GM23338 (cell line): ENCODE measurements at regions not wholly inside any gene's neighbourhood (a gene's known extent, or its start where the extent isn't known, plus 50 kb on each side); places are given as distances from the start of the nearest gene placed in this dataset.

Source experiments
- ATAC-seq: fragments of 200-7000 bp; cut with Tn5 transposase; 3 replicates; pipeline ENCODE4 v1.9.1; 2020
- DNase-seq: peaks from one replicate; pipeline ENCODE4 v3.0.0-alpha.2; 2015; ENCODE audit warnings: low spot score
- H2AFZ ChIP-seq: fragments of 200-600 bp; sonication (generic); 2 replicates; pipeline ENCODE4 v1.8.0; 2016; ENCODE audit warnings: antibody characterized with exemption, mild to moderate bottlenecking, moderate library complexity
- H3F3A ChIP-seq: fragments of 200-600 bp; sonication (generic); replicated peaks from 2 replicates; pipeline ENCODE4 v1.8.0; 2017; ENCODE audit warnings: antibody characterized with exemption, mixed run types, low read depth
- H3K27ac ChIP-seq: fragments of 200-600 bp; sonication (generic); 2 replicates; pipeline ENCODE4 v1.6.1; 2016; ENCODE audit warnings: low read depth
- H3K27me3 ChIP-seq: fragments of 200-600 bp; sonication (generic); 2 replicates; pipeline ENCODE4 v1.8.0; 2016; ENCODE audit warnings: mild to moderate bottlenecking, mixed run types, moderate library complexity; ENCODE audit not compliant: insufficient read depth
- H3K36me3 ChIP-seq: fragments of 200-600 bp; sonication (generic); 2 replicates; pipeline ENCODE4 v1.8.0; 2016; ENCODE audit warnings: mild to moderate bottlenecking; ENCODE audit not compliant: insufficient read depth
- H3K4me1 ChIP-seq: fragments of 200-600 bp; sonication (generic); 2 replicates; pipeline ENCODE4 v1.8.0; 2016; ENCODE audit warnings: mild to moderate bottlenecking, moderate library complexity; ENCODE audit not compliant: insufficient read depth
- H3K4me2 ChIP-seq: fragments of 200-600 bp; sonication (generic); 2 replicates; pipeline ENCODE4 v1.7.1; 2017; ENCODE audit warnings: mixed run types
- H3K4me3 ChIP-seq: fragments of 200-600 bp; sonication (generic); 2 replicates; pipeline ENCODE4 v1.6.1; 2016; ENCODE audit warnings: mixed run types
- H3K79me2 ChIP-seq: fragments of 200-600 bp; sonication (generic); replicated peaks from 2 replicates; pipeline ENCODE4 v1.8.0; 2017; ENCODE audit warnings: mild to moderate bottlenecking; ENCODE audit not compliant: insufficient read depth
- H3K9me2 ChIP-seq: fragments of 200-600 bp; sonication (generic); 2 replicates; pipeline ENCODE4 v1.8.0; 2017; ENCODE audit not compliant: insufficient read depth
- H4K20me1 ChIP-seq: fragments of 200-600 bp; sonication (generic); replicated peaks from 2 replicates; pipeline ENCODE4 v1.8.0; 2017; ENCODE audit warnings: mild to moderate bottlenecking; ENCODE audit not compliant: insufficient read depth
- H3K27ac Mint-ChIP-seq: 2 replicates; pipeline ENCODE4 v1.8.0; 2020; ENCODE audit warnings: inconsistent platforms, mild to moderate bottlenecking, moderate library complexity, mixed read lengths
- H3K27me3 Mint-ChIP-seq: 3 replicates; pipeline ENCODE4 v1.8.0; 2022; ENCODE audit warnings: low read depth, mild to moderate bottlenecking, moderate library complexity, mixed read lengths, inconsistent platforms; ENCODE audit not compliant: insufficient read depth, poor library complexity
- H3K36me3 Mint-ChIP-seq: 3 replicates; pipeline ENCODE4 v1.8.0; 2021; ENCODE audit warnings: low read depth, mild to moderate bottlenecking, inconsistent platforms, moderate library complexity, mixed read lengths
- H3K4me1 Mint-ChIP-seq: 3 replicates; pipeline ENCODE4 v1.8.0; 2020; ENCODE audit warnings: mild to moderate bottlenecking, inconsistent platforms, mixed read lengths
- H3K4me3 Mint-ChIP-seq: 3 replicates; pipeline ENCODE4 v1.8.0; 2021; ENCODE audit warnings: moderate library complexity, mild to moderate bottlenecking, inconsistent platforms, mixed read lengths
- H3K9me3 Mint-ChIP-seq: 3 replicates; pipeline ENCODE4 v1.8.0; 2020; ENCODE audit warnings: moderate library complexity, mild to moderate bottlenecking, inconsistent platforms, mixed read lengths
- CREB1 ChIP-seq: fragments of 250-450 bp; sonication (Bioruptor Pico); IDR thresholded peaks from 2 replicates; pipeline ENCODE4 v1.5.0; 2020; ENCODE audit warnings: low read depth, mild to moderate bottlenecking, moderate library complexity
- CTCF ChIP-seq, 2 experiments: fragments of 200-600 bp in 1 of 2; sonication (generic) in 1 of 2; conservative IDR thresholded peaks; 2 replicates each; pipeline versions ENCODE4 v1.5.1 to v1.6.1; 2016 to 2017; ENCODE audit warnings: antibody characterized with exemption in 2 of 2, low read depth in 2 of 2, mild to moderate bottlenecking in 2 of 2, moderate library complexity in 1 of 2
- EZH2 ChIP-seq: fragments of 200-600 bp; sonication (generic); IDR thresholded peaks from one replicate; pipeline ENCODE4 v1.8.0; 2017; ENCODE audit warnings: antibody characterized with exemption, mild to moderate bottlenecking, low read depth; ENCODE audit not compliant: unreplicated experiment
- EZH2phosphoT487 ChIP-seq: fragments of 200-600 bp; sonication (generic); IDR thresholded peaks from one replicate; pipeline ENCODE4 v1.8.1; 2018; ENCODE audit warnings: antibody characterized with exemption; ENCODE audit not compliant: unreplicated experiment
- JUNB ChIP-seq: IDR thresholded peaks from one replicate; pipeline ENCODE4 v1.6.1; 2016; ENCODE audit warnings: antibody characterized with exemption; ENCODE audit not compliant: unreplicated experiment
- NANOG ChIP-seq: IDR thresholded peaks from 2 replicates; pipeline ENCODE4 v1.6.1; 2016; ENCODE audit warnings: antibody characterized with exemption, borderline replicate concordance
- POLR2AphosphoS5 ChIP-seq: IDR thresholded peaks from 2 replicates; pipeline ENCODE4 v1.6.1; 2016; ENCODE audit warnings: antibody characterized with exemption, low read depth
- REST ChIP-seq: IDR thresholded peaks from one replicate; pipeline ENCODE4 v1.6.1; 2018; ENCODE audit warnings: antibody characterized with exemption; ENCODE audit not compliant: unreplicated experiment
- STAT1 ChIP-seq: IDR thresholded peaks from one replicate; pipeline ENCODE4 v1.6.1; 2016; ENCODE audit warnings: antibody characterized with exemption; ENCODE audit not compliant: unreplicated experiment
- ZNF114 ChIP-seq: fragments of 250-450 bp; sonication (Bioruptor Pico); IDR thresholded peaks from 2 replicates; pipeline ENCODE4 v1.5.0; 2020; ENCODE audit warnings: mild to moderate bottlenecking, moderate library complexity
- ZNF331 ChIP-seq: fragments of 250-450 bp; sonication (Bioruptor Pico); IDR thresholded peaks from 2 replicates; pipeline ENCODE4 v1.5.0; 2020; ENCODE audit warnings: low read depth, mild to moderate bottlenecking, moderate library complexity
- ZNF462 ChIP-seq: fragments of 250-450 bp; sonication (Bioruptor Pico); IDR thresholded peaks from 2 replicates; pipeline ENCODE4 v1.5.0; 2020; ENCODE audit warnings: mild to moderate bottlenecking, moderate library complexity
- TF ChIP-seq, protein P1 (sequence below): IDR thresholded peaks from 2 replicates; pipeline ENCODE4 v1.6.1; 2016; ENCODE audit warnings: antibody characterized with exemption

GRCh38 chr14:27484633-27485032 is 886.8 kb upstream of the NOVA1 start:
- TF ChIP-seq STAT1, result no peak
- no peak for TF ChIP-seq NANOG
- no peak for TF ChIP-seq POLR2AphosphoS5
- no peak for TF ChIP-seq CTCF (conservative IDR thresholded peaks at IDR 0.05; ENCODE audit: low read depth in 2 of 2)
- TF ChIP-seq EZH2, result no peak
- TF ChIP-seq, protein P1, sequence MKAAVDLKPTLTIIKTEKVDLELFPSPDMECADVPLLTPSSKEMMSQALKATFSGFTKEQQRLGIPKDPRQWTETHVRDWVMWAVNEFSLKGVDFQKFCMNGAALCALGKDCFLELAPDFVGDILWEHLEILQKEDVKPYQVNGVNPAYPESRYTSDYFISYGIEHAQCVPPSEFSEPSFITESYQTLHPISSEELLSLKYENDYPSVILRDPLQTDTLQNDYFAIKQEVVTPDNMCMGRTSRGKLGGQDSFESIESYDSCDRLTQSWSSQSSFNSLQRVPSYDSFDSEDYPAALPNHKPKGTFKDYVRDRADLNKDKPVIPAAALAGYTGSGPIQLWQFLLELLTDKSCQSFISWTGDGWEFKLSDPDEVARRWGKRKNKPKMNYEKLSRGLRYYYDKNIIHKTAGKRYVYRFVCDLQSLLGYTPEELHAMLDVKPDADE, result no peak
- TF ChIP-seq JUNB, result no peak
- TF ChIP-seq ZNF331 (CRISPR knock-in tag), result no peak
- no peak for TF ChIP-seq EZH2phosphoT487
- no peak for TF ChIP-seq REST
- TF ChIP-seq CREB1, result no peak
- no peak for TF ChIP-seq ZNF114 (CRISPR knock-in tag)
- TF ChIP-seq ZNF462, result no peak
- H3F3A ChIP-seq, result no peaks in the 10 kb centered on the region
- no peak overlapping the region for H3K27ac Mint-ChIP-seq
- H3K36me3 ChIP-seq, result no peaks in the 10 kb centered on the region
- H3K27me3 ChIP-seq, result no peaks in the 10 kb centered on the region
- H3K4me3 ChIP-seq, result no peak overlapping the region
- no peaks in the 10 kb centered on the region for H3K9me2 ChIP-seq
- H4K20me1 ChIP-seq, result no peaks in the 10 kb centered on the region
- H2AFZ ChIP-seq, result no peak overlapping the region
- H3K4me3 Mint-ChIP-seq, result no peak overlapping the region
- peaks cover 6% of the 10 kb centered on the region; the same call in 2 of the 3 replicates for H3K4me1 Mint-ChIP-seq
- H3K27ac ChIP-seq, result no peak overlapping the region
- no peaks in the 10 kb centered on the region for H3K27me3 Mint-ChIP-seq
- DNase-seq (no peak), ATAC-seq (no peak)
- H3K9me3 Mint-ChIP-seq, result no peaks in the 10 kb centered on the region
- H3K79me2 ChIP-seq, result no peaks in the 10 kb centered on the region
- no peaks in the 10 kb centered on the region for H3K4me1 ChIP-seq
- no peaks in the 10 kb centered on the region for H3K36me3 Mint-ChIP-seq
- no peak overlapping the region for H3K4me2 ChIP-seq
